GM23248 (cell line): ENCODE measurements at regions not wholly inside any gene's neighbourhood (a gene's known extent, or its start where the extent isn't known, plus 50 kb on each side); places are given as distances from the start of the nearest gene placed in this dataset.

Experiments used
- EZH2 ChIP-seq: fragments of 200-600 bp; sonication (generic); IDR thresholded peaks from 2 replicates; pipeline ENCODE4 v1.6.1; 2018; ENCODE audit warnings: antibody characterized with exemption, mild to moderate bottlenecking; ENCODE audit not compliant: insufficient read depth, poor library complexity, severe bottlenecking
- EZH2phosphoT487 ChIP-seq: fragments of 200-600 bp; sonication (generic); IDR thresholded peaks from 2 replicates; pipeline ENCODE4 v1.6.1; 2018; ENCODE audit warnings: antibody characterized with exemption, moderate library complexity, mild to moderate bottlenecking, low read depth; ENCODE audit not compliant: insufficient read depth

DNA sequence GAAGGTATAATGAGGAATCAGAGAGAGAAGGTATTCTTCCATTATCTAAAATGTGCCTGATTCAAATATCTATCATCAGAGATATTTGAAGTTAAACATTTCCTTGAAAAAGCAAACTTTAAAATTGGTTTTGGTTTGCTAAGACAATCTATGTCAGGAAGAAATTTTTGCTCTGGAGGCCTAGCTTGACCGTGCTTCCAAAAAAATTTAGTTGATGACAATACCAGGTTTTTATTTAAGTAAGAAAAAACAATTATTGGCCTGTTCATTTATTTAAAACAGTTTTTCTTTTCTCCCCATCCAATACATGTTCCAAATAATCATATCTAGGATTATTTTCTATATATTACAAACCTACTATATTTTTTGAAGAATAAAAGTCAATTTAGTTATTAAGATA is 75.3 kb downstream of the OTOL1 start:
- TF ChIP-seq EZH2: no peak
- TF ChIP-seq EZH2phosphoT487: no peak
